ENCODE measurements at regions not wholly inside any gene's neighbourhood (a gene's known extent, or its start where the extent isn't known, plus 50 kb on each side); places are given as distances from the start of the nearest gene placed in this dataset.

DNA sequence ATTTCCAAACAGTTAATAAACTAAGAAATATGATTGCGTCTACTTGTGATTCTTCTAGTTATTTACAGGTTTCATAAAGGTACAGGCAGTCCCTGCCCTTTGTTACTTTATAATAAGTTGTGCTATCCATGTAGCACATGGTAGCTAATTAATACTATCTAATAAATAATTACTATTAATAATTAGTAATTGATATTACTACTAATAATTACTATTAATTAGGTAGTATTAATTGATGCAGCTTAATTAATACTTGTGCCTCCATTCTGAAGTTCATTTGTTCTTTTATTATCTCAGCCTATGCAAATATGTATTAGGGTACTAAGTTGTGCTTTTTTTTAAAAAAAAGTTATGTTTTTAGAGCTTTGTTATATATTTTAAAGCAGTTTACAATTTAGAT lies 92.3 kb upstream of the TRHDE start:
- TF ChIP-seq CTCF (IDR thresholded peaks at IDR 0.05; ENCODE audit: low read length) (no peak), EZH2 (IDR thresholded peaks at IDR 0.05; ENCODE audit: borderline replicate concordance, low read length) (no peak)

Measured in OCI-LY1 (cell line).